ENCODE measurements at regions not wholly inside any gene's neighbourhood (a gene's known extent, or its start where the extent isn't known, plus 50 kb on each side); places are given as distances from the start of the nearest gene placed in this dataset.

- TF ChIP-seq MITF (IDR thresholded peaks at IDR 0.05): no peak
- TF ChIP-seq SRSF9 (IDR thresholded peaks at IDR 0.05; ENCODE audit: borderline replicate concordance, low read depth, low read length): no peak
- no peak for TF ChIP-seq DIDO1 (tag; IDR thresholded peaks at IDR 0.05; ENCODE audit: low read depth)
- no peak for TF ChIP-seq TRIM25 (IDR thresholded peaks at IDR 0.05; ENCODE audit: borderline replicate concordance)
- no peak for TF ChIP-seq ZC3H4 (CRISPR knock-in tag; IDR thresholded peaks at IDR 0.05; ENCODE audit: borderline replicate concordance)
These were observed 349.7 kb downstream of the RWDD3 start (continued) for GRCh38 chr1:95583661-95584210.

- TF ChIP-seq STAT6 (CRISPR knock-in tag; IDR thresholded peaks at IDR 0.05) (no peak), ARID4B (CRISPR knock-in tag; IDR thresholded peaks at IDR 0.05) (no peak), MYBL2 (IDR thresholded peaks at IDR 0.05; ENCODE audit: low read depth) (no peak), MYBL2 (CRISPR knock-in tag; IDR thresholded peaks at IDR 0.05; ENCODE audit: borderline replicate concordance) (no peak)
- Histone ChIP-seq H3K27me3 (ENCODE audit: control insufficient read depth in 2 of 2, insufficient read depth in 2 of 2, low read length in 2 of 2) (no peaks in the 10 kb centered on the region), H3K9ac (ENCODE audit: insufficient read depth in 1 of 2, low read depth in 2 of 2, low read length in 2 of 2) (no peak overlapping the region), H3K4me3 (no peak overlapping the region), H2AFZ (ENCODE audit: low read depth, low read length) (no peak overlapping the region), H3K79me2 (ENCODE audit: control insufficient read depth, insufficient read depth, low read length) (no peaks in the 10 kb centered on the region), H3K9me1 (ENCODE audit: control insufficient read depth, insufficient read depth, low read length) (no peaks in the 10 kb centered on the region), H3K36me3 (ENCODE audit: control insufficient read depth, insufficient read depth, low read length) (no peaks in the 10 kb centered on the region), H3K4me2 (ENCODE audit: insufficient read depth, low read length) (no peak overlapping the region), H3K4me1 (replicated peaks in 1 of 2; ENCODE audit: control insufficient read depth in 2 of 2, insufficient read depth in 2 of 2, low read length in 2 of 2) (no peaks in the 10 kb centered on the region), H3K27ac (ENCODE audit: extremely low read depth, low read depth, low read length) (no peak overlapping the region), H4K20me1 (replicated peaks; ENCODE audit: control insufficient read depth, insufficient read depth, low read length) (no peaks in the 10 kb centered on the region), H3K9me3 (replicated peaks; ENCODE audit: control insufficient read depth, insufficient read depth, low read depth, low read length) (no peaks in the 10 kb centered on the region)
- intact Hi-C loops (cut with micrococcal nuclease): no loop called here
- ATAC-seq (no peak), FAIRE-seq (no peak), DNase-seq (ENCODE audit: extremely low read depth in 1 of 4, low spot score in 3 of 4) (no peak)
- WGBS (ENCODE audit: insufficient coverage, low coverage, missing lambda C conversion rate): 1% methylated on average over 4 of the region's 4 CpGs
- ChIA-PET CTCF (ENCODE audit: low intra/inter-chr PET ratio) (no interaction called here), POLR2A (no interaction called here)
- in situ Hi-C loops (cut with MboI): no loop called here
- BruUV-seq (replicated peaks): no TSS peak
These were observed 350.3 kb downstream of the RWDD3 start for GRCh38 chr1:95584315-95584714.
